OCI-LY7 (cell line): ENCODE measurements at regions not wholly inside any gene's neighbourhood (a gene's known extent, or its start where the extent isn't known, plus 50 kb on each side); places are given as distances from the start of the nearest gene placed in this dataset.
"Not testable (repeated sequence)": the region's sequence is repeated elsewhere in the genome, so short reads cannot be mapped to it uniquely, and the experiment has no call there.

ENCODE experiments used
- CTCF ChIP-seq: fragments of 200-600 bp; sonication (generic); conservative IDR thresholded peaks from 2 replicates; pipeline ENCODE4 v1.5.1; 2014; ENCODE audit warnings: mild to moderate bottlenecking, antibody characterized with exemption, low read length, moderate library complexity, mixed read lengths
- EZH2phosphoT487 ChIP-seq: fragments of 200-600 bp; sonication (generic); IDR thresholded peaks from 2 replicates; pipeline ENCODE4 v1.6.1; 2018; ENCODE audit warnings: low read depth, borderline replicate concordance, mild to moderate bottlenecking, mixed run types, antibody characterized with exemption, low read length, moderate library complexity, mixed read lengths

- TF ChIP-seq CTCF, EZH2phosphoT487: not testable (repeated sequence)
These were observed 81.3 kb downstream of the TBC1D26 start for GRCh38 chr17:15813388-15813787.
